OCI-LY1 (cell line): ENCODE measurements at regions not wholly inside any gene's neighbourhood (a gene's known extent, or its start where the extent isn't known, plus 50 kb on each side); places are given as distances from the start of the nearest gene placed in this dataset.

Experiments used
- H2AFZ ChIP-seq: fragments of 200-600 bp; sonication (generic), shearing (Covaris generic); 2 replicates; pipeline ENCODE4 v1.6.0; 2014; ENCODE audit warnings: antibody characterized with exemption, mild to moderate bottlenecking, low read length
- H3F3A ChIP-seq: fragments of 200-600 bp; sonication (generic), shearing (Covaris generic); 2 replicates; pipeline ENCODE4 v1.6.0; 2014; ENCODE audit warnings: mild to moderate bottlenecking, antibody characterized with exemption, low read length, moderate library complexity; ENCODE audit not compliant: insufficient read depth
- H3K27ac ChIP-seq: fragments of 200-600 bp; sonication (generic); 2 replicates; pipeline ENCODE4 v1.5.1; 2014; ENCODE audit warnings: low read length, mixed run types, mild to moderate bottlenecking, low read depth; ENCODE audit not compliant: poor library complexity, severe bottlenecking
- H3K27me3 ChIP-seq: fragments of 200-600 bp; sonication (generic); 2 replicates; pipeline ENCODE4 v1.6.0; 2014; ENCODE audit warnings: antibody characterized with exemption, mild to moderate bottlenecking, low read length, moderate library complexity; ENCODE audit not compliant: insufficient read depth
- H3K36me3 ChIP-seq: fragments of 200-600 bp; sonication (generic); 2 replicates; pipeline ENCODE4 v1.6.1; 2014; ENCODE audit warnings: mild to moderate bottlenecking, antibody characterized with exemption, low read length, moderate library complexity, mixed read lengths; ENCODE audit not compliant: insufficient read depth
- H3K4me1 ChIP-seq: fragments of 200-600 bp; sonication (generic); 2 replicates; pipeline ENCODE4 v1.5.1; 2014; ENCODE audit warnings: mild to moderate bottlenecking, low read length, moderate library complexity; ENCODE audit not compliant: insufficient read depth, severe bottlenecking
- H3K4me2 ChIP-seq: fragments of 200-600 bp; sonication (generic), shearing (Covaris generic); 2 replicates; pipeline ENCODE4 v1.6.1; 2014; ENCODE audit warnings: low read length
- H3K4me3 ChIP-seq: fragments of 200-600 bp; sonication (generic); 2 replicates; pipeline ENCODE4 v1.5.1; 2014; ENCODE audit warnings: low read length, low read depth, mild to moderate bottlenecking, mixed read lengths; ENCODE audit not compliant: poor library complexity, severe bottlenecking
- H3K79me2 ChIP-seq: fragments of 200-600 bp; shearing (Covaris generic); 2 replicates; pipeline ENCODE4 v1.6.1; 2016; ENCODE audit warnings: mixed run types, low read length, mixed read lengths; ENCODE audit not compliant: insufficient read depth
- H3K9ac ChIP-seq: fragments of 200-600 bp; sonication (generic), shearing (Covaris generic); 2 replicates; pipeline ENCODE4 v1.6.1; 2014; ENCODE audit warnings: mild to moderate bottlenecking, low read length, mixed read lengths
- H3K9me2 ChIP-seq: fragments of 200-600 bp; sonication (generic), shearing (Covaris generic); 2 replicates; pipeline ENCODE4 v1.6.1; 2014; ENCODE audit warnings: low read depth, mild to moderate bottlenecking, low read length, mixed read lengths
- H3K9me3 ChIP-seq: fragments of 200-600 bp; shearing (Covaris generic); 2 replicates; pipeline ENCODE4 v1.6.1; 2014; ENCODE audit warnings: low read length, mixed read lengths
- H4K20me1 ChIP-seq: fragments of 200-600 bp; sonication (generic), shearing (Covaris generic); 2 replicates; pipeline ENCODE4 v1.6.0; 2016; ENCODE audit warnings: mild to moderate bottlenecking, low read length; ENCODE audit not compliant: insufficient read depth
- EZH2 ChIP-seq: fragments of 200-600 bp; sonication (generic), shearing (Covaris generic); IDR thresholded peaks from 2 replicates; pipeline ENCODE4 v1.8.0; 2017; ENCODE audit warnings: borderline replicate concordance, mixed run types, mild to moderate bottlenecking, antibody characterized with exemption, low read length, moderate library complexity, mixed read lengths
- TF ChIP-seq, protein P1 (sequence below): fragments of 200-600 bp; sonication (generic), shearing (Covaris generic); IDR thresholded peaks from 2 replicates; pipeline ENCODE4 v1.5.1; 2017; ENCODE audit warnings: mild to moderate bottlenecking, antibody characterized with exemption, low read length, moderate library complexity, mixed read lengths

DNA sequence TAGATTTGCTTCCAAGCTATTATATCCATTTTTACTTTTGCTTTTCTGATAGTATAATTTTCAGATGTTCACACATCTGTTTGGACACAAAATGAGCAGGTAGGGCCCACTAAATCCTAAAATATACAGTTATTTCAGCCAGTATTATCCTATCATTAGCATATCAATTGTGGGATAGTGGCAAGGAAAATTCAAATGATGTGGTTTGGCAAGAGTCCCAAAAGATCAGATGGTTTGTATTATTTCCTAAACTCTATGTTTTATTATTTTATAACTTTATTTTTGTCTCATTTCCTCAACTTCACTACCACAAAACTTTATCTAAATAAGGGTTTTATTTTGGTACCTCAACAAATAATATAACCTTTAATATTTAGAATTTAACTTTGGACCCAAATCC, 1659.6 kb downstream of the NCAM2 start:
- no peak overlapping the region for H3K4me3 ChIP-seq
- H3K27ac ChIP-seq, result no peak overlapping the region
- H3K27me3 ChIP-seq, result no peaks in the 10 kb centered on the region
- TF ChIP-seq, protein P1, sequence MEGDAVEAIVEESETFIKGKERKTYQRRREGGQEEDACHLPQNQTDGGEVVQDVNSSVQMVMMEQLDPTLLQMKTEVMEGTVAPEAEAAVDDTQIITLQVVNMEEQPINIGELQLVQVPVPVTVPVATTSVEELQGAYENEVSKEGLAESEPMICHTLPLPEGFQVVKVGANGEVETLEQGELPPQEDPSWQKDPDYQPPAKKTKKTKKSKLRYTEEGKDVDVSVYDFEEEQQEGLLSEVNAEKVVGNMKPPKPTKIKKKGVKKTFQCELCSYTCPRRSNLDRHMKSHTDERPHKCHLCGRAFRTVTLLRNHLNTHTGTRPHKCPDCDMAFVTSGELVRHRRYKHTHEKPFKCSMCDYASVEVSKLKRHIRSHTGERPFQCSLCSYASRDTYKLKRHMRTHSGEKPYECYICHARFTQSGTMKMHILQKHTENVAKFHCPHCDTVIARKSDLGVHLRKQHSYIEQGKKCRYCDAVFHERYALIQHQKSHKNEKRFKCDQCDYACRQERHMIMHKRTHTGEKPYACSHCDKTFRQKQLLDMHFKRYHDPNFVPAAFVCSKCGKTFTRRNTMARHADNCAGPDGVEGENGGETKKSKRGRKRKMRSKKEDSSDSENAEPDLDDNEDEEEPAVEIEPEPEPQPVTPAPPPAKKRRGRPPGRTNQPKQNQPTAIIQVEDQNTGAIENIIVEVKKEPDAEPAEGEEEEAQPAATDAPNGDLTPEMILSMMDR, result no peak
- TF ChIP-seq EZH2, result no peak
- H3K9me2 ChIP-seq, result no peaks in the 10 kb centered on the region
- no peaks in the 10 kb centered on the region for H3K79me2 ChIP-seq
- H4K20me1 ChIP-seq, result no peaks in the 10 kb centered on the region
- no peaks in the 10 kb centered on the region for H3K36me3 ChIP-seq
- no peak overlapping the region for H3K9ac ChIP-seq
- no peak overlapping the region for H2AFZ ChIP-seq
- peaks cover 19% of the 10 kb centered on the region for H3K4me1 ChIP-seq
- no peaks in the 10 kb centered on the region for H3F3A ChIP-seq
- H3K9me3 ChIP-seq, result no peaks in the 10 kb centered on the region
- H3K4me2 ChIP-seq, result no peak overlapping the region

GRCh38 chr21:22670148-22670547, 1671.9 kb downstream of the NCAM2 start:
- Histone ChIP-seq H4K20me1 (no peaks in the 10 kb centered on the region), H3K4me2 (no peak overlapping the region), H3F3A (no peaks in the 10 kb centered on the region), H3K27me3 (no peaks in the 10 kb centered on the region), H3K36me3 (no peaks in the 10 kb centered on the region), H2AFZ (no peak overlapping the region), H3K27ac (no peak overlapping the region), H3K9me2 (no peaks in the 10 kb centered on the region), H3K9me3 (no peaks in the 10 kb centered on the region), H3K4me3 (no peak overlapping the region), H3K4me1 (peaks cover 5% of the 10 kb centered on the region), H3K79me2 (no peaks in the 10 kb centered on the region), H3K9ac (no peak overlapping the region)
- TF ChIP-seq, protein P1, result no peak
- TF ChIP-seq EZH2, result no peak

DNA sequence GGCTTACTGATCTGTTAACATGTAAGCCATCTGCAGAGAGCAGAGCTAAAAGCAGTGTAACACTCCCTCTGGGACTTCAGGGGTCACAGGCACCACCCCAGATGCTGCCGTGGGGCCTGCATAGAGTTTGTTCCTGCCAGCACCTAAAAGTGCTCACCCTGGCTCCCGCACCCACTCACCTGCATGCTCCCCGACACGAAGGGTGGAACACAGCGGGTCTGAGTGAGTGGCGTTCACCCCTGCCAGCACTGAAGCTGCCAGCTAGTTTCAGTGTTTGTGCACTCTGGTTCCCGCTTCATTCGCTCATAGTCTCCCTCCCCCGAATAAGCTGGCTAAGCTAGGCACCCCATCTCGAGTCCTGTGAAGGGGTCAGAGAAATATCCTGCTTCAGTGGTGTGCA, 1681.0 kb downstream of the NCAM2 start:
- peak overlapping the region; percentile 66 for H3K9ac ChIP-seq
- peak overlapping the region; percentile 94 for H3K4me2 ChIP-seq
- H3K36me3 ChIP-seq, result no peaks in the 10 kb centered on the region
- H3K4me1 ChIP-seq, result peaks cover 28% of the 10 kb centered on the region
- peak overlapping the region; percentile 59 for H3K4me3 ChIP-seq
- no peaks in the 10 kb centered on the region for H3K27me3 ChIP-seq
- peak overlapping the region; percentile 100 for H2AFZ ChIP-seq
- peak overlapping the region; percentile 72 for H3K27ac ChIP-seq
- TF ChIP-seq, protein P1, result no peak
- TF ChIP-seq EZH2, result no peak
- no peaks in the 10 kb centered on the region for H3F3A ChIP-seq
- no peaks in the 10 kb centered on the region for H3K9me2 ChIP-seq
- no peaks in the 10 kb centered on the region; the same call in 1 of the 2 replicates for H3K9me3 ChIP-seq
- no peaks in the 10 kb centered on the region for H4K20me1 ChIP-seq
- H3K79me2 ChIP-seq, result no peaks in the 10 kb centered on the region
